Neural cell (in vitro differentiated cells): ENCODE measurements at regions not wholly inside any gene's neighbourhood (a gene's known extent, or its start where the extent isn't known, plus 50 kb on each side); places are given as distances from the start of the nearest gene placed in this dataset.

ENCODE experiments used
- H2AFZ ChIP-seq: fragments of 200-600, 300-800 bp; sonication (generic), shearing (Covaris generic); 2 replicates; pipeline ENCODE4 v1.6.0; 2014; ENCODE audit warnings: low read depth, mild to moderate bottlenecking, antibody characterized with exemption, low read length, moderate library complexity
- H3F3A ChIP-seq: fragments of 200-600 bp; shearing (Covaris generic); 2 replicates; pipeline ENCODE4 v1.6.1; 2016; ENCODE audit warnings: mild to moderate bottlenecking, moderate library complexity, mixed read lengths, antibody characterized with exemption, low read length; ENCODE audit not compliant: insufficient read depth, poor library complexity, severe bottlenecking
- H3K27ac ChIP-seq: fragments of 200-600, 300-800 bp; sonication (generic), shearing (Covaris generic); 2 replicates; pipeline ENCODE4 v1.5.1; 2014; ENCODE audit warnings: mild to moderate bottlenecking, low read length, moderate library complexity
- H3K27me3 ChIP-seq: fragments of 300-800, 200-600 bp; sonication (generic), shearing (Covaris generic); 2 replicates; pipeline ENCODE4 v1.6.0; 2014; ENCODE audit warnings: mild to moderate bottlenecking, low read depth, low read length, moderate library complexity; ENCODE audit not compliant: insufficient read depth
- H3K36me3 ChIP-seq: fragments of 300-800, 200-600 bp; sonication (generic), shearing (Covaris generic); 2 replicates; pipeline ENCODE4 v1.5.1; 2014; ENCODE audit warnings: mild to moderate bottlenecking, antibody characterized with exemption, low read length, moderate library complexity; ENCODE audit not compliant: insufficient read depth
- H3K4me2 ChIP-seq: fragments of 300-800, 200-600 bp; sonication (generic), shearing (Covaris generic); 2 replicates; pipeline ENCODE4 v1.6.0; 2014; ENCODE audit warnings: mild to moderate bottlenecking, low read length
- H3K4me3 ChIP-seq: fragments of 300-800, 200-600 bp; sonication (generic), shearing (Covaris generic); 2 replicates; pipeline ENCODE4 v1.5.1; 2014; ENCODE audit warnings: mild to moderate bottlenecking, low read length, moderate library complexity
- H3K79me2 ChIP-seq: fragments of 200-600 bp; shearing (Covaris generic); replicated peaks from 2 replicates; pipeline ENCODE4 v1.6.0; 2014; ENCODE audit warnings: mild to moderate bottlenecking, low read length, moderate library complexity; ENCODE audit not compliant: insufficient read depth
- H3K9ac ChIP-seq: fragments of 300-800, 200-600 bp; sonication (generic), shearing (Covaris generic); 2 replicates; pipeline ENCODE4 v1.6.1; 2016; ENCODE audit warnings: mild to moderate bottlenecking, low read length, mixed read lengths
- H3K9me2 ChIP-seq: fragments of 200-600 bp; shearing (Covaris generic); 2 replicates; pipeline ENCODE4 v1.6.1; 2016; ENCODE audit warnings: mild to moderate bottlenecking, low read length, mixed read lengths; ENCODE audit not compliant: insufficient read depth
- H3K9me3 ChIP-seq: fragments of 200-600, 300-800 bp; sonication (generic), shearing (Covaris generic); 2 replicates; pipeline ENCODE4 v1.6.1; 2016; ENCODE audit warnings: mild to moderate bottlenecking, mixed run types, low read length, moderate library complexity, mixed read lengths
- H4K20me1 ChIP-seq: fragments of 200-600 bp; shearing (Covaris generic); 2 replicates; pipeline ENCODE4 v1.6.1; 2016; ENCODE audit warnings: mild to moderate bottlenecking, mixed run types; ENCODE audit not compliant: insufficient read depth
- EP300 ChIP-seq: fragments of 450-650 bp; conservative IDR thresholded peaks from 2 replicates; pipeline ENCODE4 v1.6.1; 2014; ENCODE audit warnings: antibody characterized with exemption, mild to moderate bottlenecking, moderate library complexity; ENCODE audit not compliant: poor library complexity, severe bottlenecking
- EZH2 ChIP-seq: fragments of 200-600, 300-800 bp; shearing (Covaris generic), sonication (generic); IDR thresholded peaks from 2 replicates; pipeline ENCODE4 v1.6.1; 2014; ENCODE audit warnings: antibody characterized with exemption, low read length, borderline replicate concordance, mild to moderate bottlenecking; ENCODE audit not compliant: insufficient read depth, poor library complexity, severe bottlenecking
- MXI1 ChIP-seq: fragments of 450-650 bp; conservative IDR thresholded peaks from 2 replicates; pipeline ENCODE4 v1.6.1; 2014; ENCODE audit warnings: antibody characterized with exemption, mild to moderate bottlenecking; ENCODE audit not compliant: poor library complexity, severe bottlenecking
- POLR2AphosphoS5 ChIP-seq: IDR thresholded peaks from 2 replicates; pipeline ENCODE4 v1.6.1; 2012
- RAD21 ChIP-seq: fragments of 450-650 bp; conservative IDR thresholded peaks from 2 replicates; pipeline ENCODE4 v1.6.1; 2014; ENCODE audit warnings: antibody characterized with exemption, mild to moderate bottlenecking, moderate library complexity
- REST ChIP-seq: IDR thresholded peaks from 2 replicates; pipeline ENCODE4 v1.6.1; 2012; ENCODE audit warnings: borderline replicate concordance
- SMC3 ChIP-seq: fragments of 450-650 bp; conservative IDR thresholded peaks from 2 replicates; pipeline ENCODE4 v1.6.1; 2014; ENCODE audit warnings: antibody characterized with exemption, mild to moderate bottlenecking, moderate library complexity; ENCODE audit not compliant: poor library complexity
- TAF1 ChIP-seq: IDR thresholded peaks from 2 replicates; pipeline ENCODE4 v1.6.1; 2012; ENCODE audit warnings: low read depth
- TF ChIP-seq, protein P1 (sequence below): fragments of 450-650 bp; IDR thresholded peaks from 2 replicates; pipeline ENCODE4 v1.5.1; 2014; ENCODE audit warnings: antibody characterized with exemption, mild to moderate bottlenecking, moderate library complexity; ENCODE audit not compliant: poor library complexity, severe bottlenecking

DNA sequence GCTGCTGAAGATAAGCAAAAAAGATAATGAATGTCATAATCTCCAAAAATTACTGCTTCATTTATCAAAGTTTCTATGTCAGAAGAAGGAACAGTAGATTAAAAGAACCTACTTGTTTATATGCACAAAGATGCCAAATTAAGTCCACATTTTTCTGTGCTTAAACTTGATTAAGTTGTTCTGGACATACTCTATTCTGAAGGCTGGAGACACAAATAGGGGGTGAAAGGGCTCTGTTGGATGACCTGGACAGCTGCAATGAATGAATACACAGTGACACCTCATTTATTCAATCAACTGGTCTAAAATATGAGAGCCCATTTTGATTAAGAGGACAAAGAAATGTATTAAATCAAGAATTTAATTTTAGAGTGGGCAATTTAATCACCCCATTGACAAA lies 276.3 kb upstream of the PCDH9 start:
- TF ChIP-seq TAF1 (no peak), SMC3 (no peak), EP300 (no peak)
- TF ChIP-seq, protein P1, sequence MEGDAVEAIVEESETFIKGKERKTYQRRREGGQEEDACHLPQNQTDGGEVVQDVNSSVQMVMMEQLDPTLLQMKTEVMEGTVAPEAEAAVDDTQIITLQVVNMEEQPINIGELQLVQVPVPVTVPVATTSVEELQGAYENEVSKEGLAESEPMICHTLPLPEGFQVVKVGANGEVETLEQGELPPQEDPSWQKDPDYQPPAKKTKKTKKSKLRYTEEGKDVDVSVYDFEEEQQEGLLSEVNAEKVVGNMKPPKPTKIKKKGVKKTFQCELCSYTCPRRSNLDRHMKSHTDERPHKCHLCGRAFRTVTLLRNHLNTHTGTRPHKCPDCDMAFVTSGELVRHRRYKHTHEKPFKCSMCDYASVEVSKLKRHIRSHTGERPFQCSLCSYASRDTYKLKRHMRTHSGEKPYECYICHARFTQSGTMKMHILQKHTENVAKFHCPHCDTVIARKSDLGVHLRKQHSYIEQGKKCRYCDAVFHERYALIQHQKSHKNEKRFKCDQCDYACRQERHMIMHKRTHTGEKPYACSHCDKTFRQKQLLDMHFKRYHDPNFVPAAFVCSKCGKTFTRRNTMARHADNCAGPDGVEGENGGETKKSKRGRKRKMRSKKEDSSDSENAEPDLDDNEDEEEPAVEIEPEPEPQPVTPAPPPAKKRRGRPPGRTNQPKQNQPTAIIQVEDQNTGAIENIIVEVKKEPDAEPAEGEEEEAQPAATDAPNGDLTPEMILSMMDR = no peak
- no peak overlapping the region for H3K27ac ChIP-seq
- H3K9me3 ChIP-seq = no peaks in the 10 kb centered on the region
- no peaks in the 10 kb centered on the region for H4K20me1 ChIP-seq
- H2AFZ ChIP-seq = no peak overlapping the region
- no peak overlapping the region for H3K4me3 ChIP-seq
- H3F3A ChIP-seq = no peaks in the 10 kb centered on the region
- H3K9ac ChIP-seq = no peak overlapping the region
- H3K4me2 ChIP-seq = no peak overlapping the region
- H3K36me3 ChIP-seq = no peaks in the 10 kb centered on the region
- H3K79me2 ChIP-seq = no peaks in the 10 kb centered on the region
- no peaks in the 10 kb centered on the region for H3K9me2 ChIP-seq
- H3K27me3 ChIP-seq = no peaks in the 10 kb centered on the region

DNA sequence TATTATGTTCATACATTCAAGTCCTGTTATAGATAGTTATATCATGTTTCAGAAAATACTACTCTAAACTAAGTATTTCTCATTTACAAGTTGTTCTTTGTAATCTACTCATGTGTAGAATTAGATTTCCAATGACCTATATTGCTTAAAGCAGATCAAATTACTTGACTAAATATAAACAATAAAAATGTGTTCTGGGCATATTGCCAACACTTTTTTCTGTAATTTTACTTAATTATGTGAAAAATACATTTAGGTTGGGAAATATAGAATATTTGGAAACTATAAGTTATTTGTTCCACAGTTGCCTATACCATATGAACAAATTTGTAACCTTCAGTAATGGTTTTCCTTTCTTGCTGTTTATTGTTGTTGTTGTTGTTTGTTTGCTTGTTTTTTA lies 275.2 kb upstream of the PCDH9 start:
- no peaks in the 10 kb centered on the region for H3K79me2 ChIP-seq
- no peaks in the 10 kb centered on the region for H3K36me3 ChIP-seq
- H3K9ac ChIP-seq = no peak overlapping the region
- H3F3A ChIP-seq = no peaks in the 10 kb centered on the region
- H3K27ac ChIP-seq = no peak overlapping the region
- H3K9me2 ChIP-seq = no peaks in the 10 kb centered on the region
- TF ChIP-seq EP300 (no peak), TAF1 (no peak), REST (no peak), SMC3 (no peak), MXI1 (no peak), EZH2 (no peak), POLR2AphosphoS5 (no peak), RAD21 (no peak)
- TF ChIP-seq, protein P1 = no peak
- no peak overlapping the region for H2AFZ ChIP-seq
- no peaks in the 10 kb centered on the region for H3K9me3 ChIP-seq
- no peak overlapping the region for H3K4me2 ChIP-seq
- H3K4me3 ChIP-seq = no peak overlapping the region
- H4K20me1 ChIP-seq = no peaks in the 10 kb centered on the region
- H3K27me3 ChIP-seq = no peaks in the 10 kb centered on the region
